Right cardiac atrium (tissue), 5 donors: ENCODE measurements at regions not wholly inside any gene's neighbourhood (a gene's known extent, or its start where the extent isn't known, plus 50 kb on each side); places are given as distances from the start of the nearest gene placed in this dataset.
A peak's percentile ranks its signal among the peaks of the same experiment; 100 is the strongest.

ENCODE experiments used
- ATAC-seq, 2 donors: fragments of 200-7000 bp; cut with Tn5 transposase; one replicate each; pipeline versions ENCODE4 v1.8.0 to v1.9.1; 2020; ENCODE audit warnings: moderate library complexity in 2 of 2, mild to moderate bottlenecking in 1 of 2
- DNase-seq, 3 donors: peaks; one replicate each; pipeline ENCODE4 v3.0.0-alpha.2; 2020
- H3K27ac ChIP-seq: one replicate; pipeline ENCODE4 v1.5.1; 2013; ENCODE audit warnings: mild to moderate bottlenecking, low read length, control low read depth, moderate library complexity
- H3K27me3 ChIP-seq: one replicate; pipeline ENCODE4 v1.6.1; 2013; ENCODE audit not compliant: control insufficient read depth, insufficient read depth
- H3K4me1 ChIP-seq: one replicate; pipeline ENCODE4 v1.6.1; 2013; ENCODE audit warnings: low read length; ENCODE audit not compliant: control insufficient read depth, insufficient read depth
- H3K4me3 ChIP-seq: one replicate; pipeline ENCODE4 v1.5.1; 2013; ENCODE audit warnings: low read length, control low read depth
- H3K9me3 ChIP-seq: one replicate; pipeline ENCODE4 v1.6.1; 2013; ENCODE audit warnings: low read length; ENCODE audit not compliant: control insufficient read depth
- WGBS: extraction: QIAGEN DNeasy Blood & Tissue Kit; methylation state at CpG from one replicate; pipeline ENCODE4 v1.1.7; 2013; 5-methylcytosine and 5-hydroxymethylcytosine counted together
- intact Hi-C, 4 donors: fragments of 100-400 bp; cut with DNase I; formaldehyde crosslinking; loops; one replicate each; pipeline versions ENCODE4 v1.11.0 to v1.14.0; 2022 to 2023
- donor health status: healthy with polysubstance abuse.
- donor health status: DM: no; HTN: yes; CAD: no.
- donor health status: DM: no; HTN: no; CAD: no.
- donor health status: DM: no; HTN: yes; CAD: no; lungs with severe emphysema.
- donor health status: DM: yes; HTN: yes; CAD: no.

GRCh38 chr13:78040205-78040830 is 121.7 kb upstream of the EDNRB start:
- Histone ChIP-seq H3K4me3 (no peak overlapping the region), H3K27ac (no peak overlapping the region), H3K27me3 (no peaks in the 10 kb centered on the region), H3K4me1 (no peaks in the 10 kb centered on the region), H3K9me3 (no peaks in the 10 kb centered on the region)
- DNase-seq (no peak), ATAC-seq (no peak)
- WGBS = 88% methylated on average over 4 of the region's 4 CpGs
- intact Hi-C loops = no loop called here

GRCh38 chr13:78036841-78037240 is 118.2 kb upstream of the EDNRB start:
- Histone ChIP-seq H3K4me1 (no peaks in the 10 kb centered on the region), H3K27ac (no peak overlapping the region), H3K4me3 (no peak overlapping the region), H3K27me3 (no peaks in the 10 kb centered on the region), H3K9me3 (no peaks in the 10 kb centered on the region)
- intact Hi-C loops = no loop called here
- no peak for DNase-seq
- ATAC-seq = no peak

GRCh38 chr13:78035500-78035899 is 116.9 kb upstream of the EDNRB start:
- DNase-seq (no peak), ATAC-seq (peak in 1 of 2 donors; percentile 33)
- WGBS = 83% methylated on average over 1 of the region's 1 CpG

DNA sequence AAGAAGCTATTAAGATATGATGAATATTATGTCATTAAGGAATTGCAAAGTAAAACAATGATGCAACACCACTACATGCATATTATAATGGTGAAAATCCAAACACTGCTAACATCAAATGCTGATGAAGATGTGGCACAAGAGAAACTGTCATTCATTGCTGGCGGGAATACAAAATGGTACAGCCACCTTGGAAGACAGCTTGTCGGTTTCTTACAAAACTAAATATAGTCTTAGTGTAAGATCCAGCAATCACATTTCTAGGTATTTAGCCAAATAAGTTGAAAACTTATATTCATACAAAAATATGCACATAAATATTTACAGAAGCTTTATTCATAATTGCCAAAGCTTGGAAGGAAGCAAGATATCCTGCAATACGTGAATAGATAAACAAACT is 114.9 kb upstream of the EDNRB start:
- WGBS = 55% methylated on average over 3 of the region's 3 CpGs
- no peaks in the 10 kb centered on the region for H3K27me3 ChIP-seq
- DNase-seq (no peak), ATAC-seq (no peak)
- no peaks in the 10 kb centered on the region for H3K9me3 ChIP-seq
- no peak overlapping the region for H3K27ac ChIP-seq
- intact Hi-C loops = no loop called here
- H3K4me3 ChIP-seq = no peak overlapping the region
- no peaks in the 10 kb centered on the region for H3K4me1 ChIP-seq

More at GRCh38 chr13:78035500-78035899, 116.9 kb upstream of the EDNRB start:
- H3K4me3 ChIP-seq = no peak overlapping the region
- H3K27me3 ChIP-seq = no peaks in the 10 kb centered on the region
- no peaks in the 10 kb centered on the region for H3K9me3 ChIP-seq
- no peak overlapping the region for H3K27ac ChIP-seq
- no peaks in the 10 kb centered on the region for H3K4me1 ChIP-seq
- intact Hi-C loops = no loop called here

DNA sequence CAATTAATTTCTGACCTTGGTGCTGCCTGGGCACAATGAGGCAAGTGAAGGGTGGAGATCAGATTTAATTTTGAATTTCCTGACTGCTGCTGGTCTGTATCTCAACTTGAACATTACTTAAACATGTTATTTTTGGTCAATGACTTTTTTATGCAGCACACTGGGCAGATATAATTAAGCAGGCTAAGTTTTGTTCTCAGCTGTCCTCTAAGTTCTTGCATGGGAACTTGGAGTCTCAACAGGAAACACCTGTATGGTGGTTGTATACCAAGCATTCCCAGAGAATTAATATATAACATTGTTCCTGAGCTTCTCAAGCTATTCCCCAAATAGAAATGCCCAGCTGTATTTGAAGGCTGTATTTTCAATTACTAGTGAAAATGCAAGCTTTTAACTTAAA is 113.5 kb upstream of the EDNRB start:
- no peaks in the 10 kb centered on the region for H3K9me3 ChIP-seq
- no peaks in the 10 kb centered on the region for H3K4me1 ChIP-seq
- H3K27ac ChIP-seq = no peak overlapping the region
- H3K27me3 ChIP-seq = no peaks in the 10 kb centered on the region
- H3K4me3 ChIP-seq = no peak overlapping the region
- DNase-seq (no peak), ATAC-seq (no peak)
- intact Hi-C loops = no loop called here

DNA sequence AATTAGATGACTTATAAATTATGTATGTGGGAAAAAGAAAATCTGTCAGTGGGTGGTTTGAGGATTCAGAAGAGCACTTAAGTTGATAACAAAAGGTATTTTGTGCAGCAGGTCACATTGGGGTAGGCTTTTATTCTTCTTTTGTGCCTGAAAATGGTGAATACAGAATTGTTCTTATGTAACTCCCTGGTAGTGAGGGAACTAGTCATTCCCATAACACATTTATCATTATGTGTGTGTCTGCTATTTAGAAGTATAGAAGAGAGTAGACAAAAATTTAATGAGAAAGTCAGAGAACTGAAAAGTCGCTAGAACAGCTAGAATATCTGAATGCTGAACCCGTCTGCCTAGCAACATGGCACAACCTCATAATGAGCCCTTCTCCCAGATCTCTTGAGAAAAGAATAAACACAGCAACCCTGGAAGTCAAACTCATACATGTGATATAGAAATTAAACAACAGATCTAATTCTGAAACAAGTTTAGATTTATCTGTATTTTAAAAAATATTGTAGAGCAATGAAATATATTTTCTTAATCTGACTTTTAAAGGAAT is 111.8 kb upstream of the EDNRB start:
- Histone ChIP-seq H3K4me1 (no peaks in the 10 kb centered on the region), H3K27me3 (no peaks in the 10 kb centered on the region), H3K9me3 (no peaks in the 10 kb centered on the region), H3K4me3 (no peak overlapping the region), H3K27ac (no peak overlapping the region)
- DNase-seq (no peak), ATAC-seq (no peak)
- intact Hi-C loops = no loop called here
- WGBS = 83% methylated on average over 2 of the region's 2 CpGs

DNA sequence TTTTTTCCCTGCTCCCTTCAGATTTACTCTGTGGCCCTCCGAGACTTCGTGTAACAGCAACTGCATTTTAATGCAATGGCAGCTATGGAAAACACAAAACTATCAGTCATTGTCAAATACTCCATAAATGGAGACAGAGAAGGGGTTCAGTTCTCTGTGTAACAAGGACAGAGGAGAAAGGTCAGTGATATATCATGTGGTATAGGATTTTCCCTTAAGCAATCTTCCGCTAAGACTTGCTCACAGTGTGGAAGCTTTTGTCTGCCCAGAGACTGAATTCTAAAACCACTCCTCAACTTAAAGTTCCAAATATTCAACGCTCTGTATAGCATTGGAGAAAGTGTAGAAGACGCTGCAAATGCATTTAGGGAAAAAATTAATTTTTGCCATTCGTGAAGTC is 111.3 kb upstream of the EDNRB start:
- no peak for ATAC-seq
- Histone ChIP-seq H3K4me3 (no peak overlapping the region), H3K9me3 (no peaks in the 10 kb centered on the region), H3K27ac (no peak overlapping the region), H3K27me3 (no peaks in the 10 kb centered on the region), H3K4me1 (no peaks in the 10 kb centered on the region)
- intact Hi-C loops = no loop called here
- DNase-seq = no peak
- WGBS = 91% methylated on average over 6 of the region's 6 CpGs

GRCh38 chr13:78028960-78029359 is 110.3 kb upstream of the EDNRB start:
- Histone ChIP-seq H3K27ac (no peak overlapping the region), H3K4me3 (no peak overlapping the region), H3K9me3 (no peaks in the 10 kb centered on the region), H3K27me3 (no peaks in the 10 kb centered on the region), H3K4me1 (no peaks in the 10 kb centered on the region)
- ATAC-seq = no peak
- 91% methylated on average over 1 of the region's 1 CpG for WGBS
- intact Hi-C loops = no loop called here
- no peak for DNase-seq

GRCh38 chr13:78024996-78025395 is 106.4 kb upstream of the EDNRB start:
- intact Hi-C loops = no loop called here
- no peak overlapping the region for H3K27ac ChIP-seq
- no peaks in the 10 kb centered on the region for H3K27me3 ChIP-seq
- no peaks in the 10 kb centered on the region for H3K9me3 ChIP-seq
- peak overlapping the region; percentile 10 for H3K4me3 ChIP-seq
- no peak for DNase-seq
- peaks cover 3% of the 10 kb centered on the region for H3K4me1 ChIP-seq
- ATAC-seq = no peak

DNA sequence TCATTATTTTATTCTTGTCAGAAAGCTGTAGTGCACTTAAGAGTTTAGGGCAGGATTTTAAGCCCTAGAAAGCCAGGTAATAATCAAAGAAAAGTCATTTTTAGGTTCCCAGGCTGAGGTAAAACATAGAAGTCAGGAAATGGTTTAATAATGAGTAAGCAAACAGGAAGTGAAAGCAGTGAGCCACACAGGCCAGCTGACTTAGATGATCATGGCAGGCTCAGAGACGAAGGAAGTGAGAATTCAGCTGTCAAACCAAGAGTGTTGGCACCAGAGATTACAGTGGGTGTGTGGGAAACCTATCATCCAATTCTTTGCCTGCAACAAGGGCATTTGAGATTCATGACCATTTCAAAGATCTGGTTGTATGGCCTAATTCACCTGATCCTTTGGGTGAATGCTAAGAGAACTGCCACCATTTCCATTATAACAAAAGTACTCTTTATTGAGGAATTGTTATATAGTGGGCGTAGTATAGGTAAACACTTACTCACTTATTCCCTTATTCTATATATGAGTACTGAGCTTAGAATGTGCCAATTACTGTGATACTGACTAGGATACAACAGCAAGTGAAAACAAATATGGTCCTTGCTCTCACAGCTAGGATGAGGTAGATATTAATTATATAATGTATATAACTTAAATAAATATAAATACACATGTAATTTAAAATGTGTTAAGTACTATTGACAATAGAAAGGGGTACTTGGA is 103.7 kb upstream of the EDNRB start:
- peak in 2 of 3 donors; percentile 23 to 34 for DNase-seq
- intact Hi-C loops = no loop called here
- peak; percentile 64 to 79 for ATAC-seq
- H3K27ac ChIP-seq = no peak overlapping the region
- H3K27me3 ChIP-seq = no peaks in the 10 kb centered on the region
- H3K4me3 ChIP-seq = no peak overlapping the region
- WGBS = 55% methylated on average over 2 of the region's 2 CpGs
- no peaks in the 10 kb centered on the region for H3K9me3 ChIP-seq
- H3K4me1 ChIP-seq = peaks cover 3% of the 10 kb centered on the region

- WGBS = 49% methylated on average over 7 of the region's 7 CpGs
- intact Hi-C loops = no loop called here
Observed at GRCh38 chr13:78020861-78021260, 102.2 kb upstream of the EDNRB start.

More at GRCh38 chr13:78020861-78021260, 102.2 kb upstream of the EDNRB start:
- no peak overlapping the region for H3K4me3 ChIP-seq
- no peaks in the 10 kb centered on the region for H3K9me3 ChIP-seq
- ATAC-seq (no peak), DNase-seq (peak in 2 of 3 donors; percentile 22 to 47)
- H3K4me1 ChIP-seq = peaks cover 3% of the 10 kb centered on the region
- H3K27ac ChIP-seq = no peak overlapping the region
- no peaks in the 10 kb centered on the region for H3K27me3 ChIP-seq
